GM23248 (cell line): ENCODE measurements at regions not wholly inside any gene's neighbourhood (a gene's known extent, or its start where the extent isn't known, plus 50 kb on each side); places are given as distances from the start of the nearest gene placed in this dataset.
"Not testable (repeated sequence)": the region's sequence is repeated elsewhere in the genome, so short reads cannot be mapped to it uniquely, and the experiment has no call there.

Experiments
- EZH2 ChIP-seq: fragments of 200-600 bp; sonication (generic); IDR thresholded peaks from 2 replicates; pipeline ENCODE4 v1.6.1; 2018; ENCODE audit warnings: antibody characterized with exemption, mild to moderate bottlenecking; ENCODE audit not compliant: insufficient read depth, poor library complexity, severe bottlenecking
- EZH2phosphoT487 ChIP-seq: fragments of 200-600 bp; sonication (generic); IDR thresholded peaks from 2 replicates; pipeline ENCODE4 v1.6.1; 2018; ENCODE audit warnings: antibody characterized with exemption, moderate library complexity, mild to moderate bottlenecking, low read depth; ENCODE audit not compliant: insufficient read depth

DNA sequence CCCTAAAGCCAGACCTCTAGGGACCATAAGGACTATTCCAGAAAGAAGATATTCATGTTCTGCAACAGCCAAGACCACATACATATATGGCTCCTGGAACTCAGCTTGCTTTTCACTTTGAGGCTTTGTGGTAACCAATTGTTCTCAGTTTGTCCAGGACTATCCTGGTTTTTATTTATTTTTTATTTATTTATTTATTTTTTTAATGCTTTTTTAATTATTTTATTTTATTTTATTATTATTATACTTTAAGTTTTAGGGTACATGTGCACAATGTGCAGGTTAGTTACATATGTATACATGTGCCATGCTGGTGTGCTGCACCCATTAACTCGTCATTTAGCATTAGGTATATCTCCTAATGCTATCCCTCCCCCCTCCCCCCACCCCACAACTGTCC, 201.1 kb downstream of the DIO2 start:
- not testable (repeated sequence) for TF ChIP-seq EZH2, EZH2phosphoT487
